OCI-LY7 (cell line): ENCODE measurements at regions not wholly inside any gene's neighbourhood (a gene's known extent, or its start where the extent isn't known, plus 50 kb on each side); places are given as distances from the start of the nearest gene placed in this dataset.

Experiments
- BruUV-seq: library from RNA; stranded (reverse); fragments of 400-500 nt; replicated peaks from 2 replicates; lab custom pipeline; 2021; lab: Mats Ljungman, UMichigan
- CTCF ChIA-PET: fragments of 300-600 bp; sonication (Branson Sonifier 250); formaldehyde crosslinking; loops from one replicate; lab custom pipeline; 2022; ENCODE audit warnings: antibody characterized with exemption; ENCODE audit not compliant: unreplicated experiment; lab: Charles Lee
- POLR2A ChIA-PET: fragments of 300-600 bp; sonication (Branson Sonifier 250); formaldehyde crosslinking; loops from one replicate; lab custom pipeline; 2022; ENCODE audit warnings: antibody characterized with exemption; lab: Charles Lee
- DNase-seq: peaks from one replicate; pipeline ENCODE4 v3.0.0-alpha.2; 2015; ENCODE audit warnings: low spot score
- H2AFZ ChIP-seq: fragments of 200-600 bp; sonication (generic), shearing (Covaris generic); 2 replicates; pipeline ENCODE4 v1.6.1; 2014; ENCODE audit warnings: mild to moderate bottlenecking, antibody characterized with exemption, low read length, moderate library complexity
- H3K27ac ChIP-seq: fragments of 200-600 bp; sonication (generic); 2 replicates; pipeline ENCODE4 v1.5.1; 2014; ENCODE audit warnings: mixed run types, low read depth, mild to moderate bottlenecking, moderate library complexity, low read length, inconsistent platforms; ENCODE audit not compliant: poor library complexity, severe bottlenecking
- H3K36me3 ChIP-seq: fragments of 200-600 bp; sonication (generic); 2 replicates; pipeline ENCODE4 v1.6.1; 2014; ENCODE audit warnings: mild to moderate bottlenecking, antibody characterized with exemption, low read length, moderate library complexity, mixed read lengths; ENCODE audit not compliant: insufficient read depth
- H3K4me1 ChIP-seq: fragments of 200-600 bp; sonication (generic); 2 replicates; pipeline ENCODE4 v1.5.1; 2014; ENCODE audit warnings: mild to moderate bottlenecking, low read length; ENCODE audit not compliant: insufficient read depth, poor library complexity, severe bottlenecking
- H3K4me2 ChIP-seq: fragments of 200-600 bp; sonication (generic); 2 replicates; pipeline ENCODE4 v1.6.1; 2014; ENCODE audit warnings: mild to moderate bottlenecking, low read length
- H3K4me3 ChIP-seq: fragments of 200-600 bp; sonication (generic); 2 replicates; pipeline ENCODE4 v1.5.1; 2014; ENCODE audit warnings: mild to moderate bottlenecking, low read depth, low read length; ENCODE audit not compliant: poor library complexity, severe bottlenecking
- H3K79me2 ChIP-seq: fragments of 200-600 bp; sonication (generic); 2 replicates; pipeline ENCODE4 v1.6.1; 2016; ENCODE audit warnings: low read depth, mild to moderate bottlenecking, low read length, moderate library complexity, mixed read lengths; ENCODE audit not compliant: insufficient read depth
- H3K9me2 ChIP-seq: fragments of 200-600 bp; sonication (generic); 2 replicates; pipeline ENCODE4 v1.6.1; 2016; ENCODE audit warnings: mild to moderate bottlenecking, low read length, mixed read lengths; ENCODE audit not compliant: insufficient read depth
- H3K9me3 ChIP-seq: fragments of 200-600 bp; sonication (generic); 2 replicates; pipeline ENCODE4 v1.6.1; 2014; ENCODE audit warnings: mild to moderate bottlenecking, mixed run types, low read length, mixed read lengths
- H4K20me1 ChIP-seq: fragments of 200-600 bp; sonication (generic); 2 replicates; pipeline ENCODE4 v1.6.1; 2014; ENCODE audit warnings: mild to moderate bottlenecking, antibody characterized with exemption, low read length, moderate library complexity, mixed read lengths; ENCODE audit not compliant: insufficient read depth
- EZH2phosphoT487 ChIP-seq: fragments of 200-600 bp; sonication (generic); IDR thresholded peaks from 2 replicates; pipeline ENCODE4 v1.6.1; 2018; ENCODE audit warnings: low read depth, borderline replicate concordance, mild to moderate bottlenecking, mixed run types, antibody characterized with exemption, low read length, moderate library complexity, mixed read lengths
- intact Hi-C: fragments of 100-400 bp; cut with micrococcal nuclease; formaldehyde crosslinking; loops from one replicate; pipeline ENCODE4 v1.10.0; 2022; ENCODE audit not compliant: unreplicated experiment
- TF ChIP-seq, protein P1 (sequence below): fragments of 200-600 bp; sonication (generic); conservative IDR thresholded peaks from 2 replicates; pipeline ENCODE4 v1.5.1; 2014; ENCODE audit warnings: mild to moderate bottlenecking, antibody characterized with exemption, low read length, moderate library complexity, mixed read lengths

DNA sequence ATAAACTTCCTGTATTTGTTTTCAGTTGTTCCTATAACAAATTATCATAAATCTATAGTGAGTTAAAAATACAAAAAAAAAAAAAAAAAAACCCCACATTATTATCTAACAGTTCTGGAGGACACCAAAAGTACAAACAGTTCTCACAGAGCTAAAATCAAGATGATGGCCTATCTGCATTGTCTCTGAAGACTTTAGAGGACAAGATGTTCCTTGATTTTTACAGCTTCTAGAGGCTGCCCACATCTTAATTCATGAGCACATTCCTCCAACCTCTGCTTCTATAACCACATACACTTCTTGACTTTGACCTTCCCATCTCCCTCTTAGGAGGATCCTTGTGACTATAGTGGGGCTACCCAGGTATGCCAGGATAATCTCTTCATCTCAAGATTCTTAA lies 806.1 kb downstream of the LTN1 start:
- no peak overlapping the region for H2AFZ ChIP-seq
- H4K20me1 ChIP-seq: no peaks in the 10 kb centered on the region
- intact Hi-C loops: no loop called here
- TF ChIP-seq, protein P1, sequence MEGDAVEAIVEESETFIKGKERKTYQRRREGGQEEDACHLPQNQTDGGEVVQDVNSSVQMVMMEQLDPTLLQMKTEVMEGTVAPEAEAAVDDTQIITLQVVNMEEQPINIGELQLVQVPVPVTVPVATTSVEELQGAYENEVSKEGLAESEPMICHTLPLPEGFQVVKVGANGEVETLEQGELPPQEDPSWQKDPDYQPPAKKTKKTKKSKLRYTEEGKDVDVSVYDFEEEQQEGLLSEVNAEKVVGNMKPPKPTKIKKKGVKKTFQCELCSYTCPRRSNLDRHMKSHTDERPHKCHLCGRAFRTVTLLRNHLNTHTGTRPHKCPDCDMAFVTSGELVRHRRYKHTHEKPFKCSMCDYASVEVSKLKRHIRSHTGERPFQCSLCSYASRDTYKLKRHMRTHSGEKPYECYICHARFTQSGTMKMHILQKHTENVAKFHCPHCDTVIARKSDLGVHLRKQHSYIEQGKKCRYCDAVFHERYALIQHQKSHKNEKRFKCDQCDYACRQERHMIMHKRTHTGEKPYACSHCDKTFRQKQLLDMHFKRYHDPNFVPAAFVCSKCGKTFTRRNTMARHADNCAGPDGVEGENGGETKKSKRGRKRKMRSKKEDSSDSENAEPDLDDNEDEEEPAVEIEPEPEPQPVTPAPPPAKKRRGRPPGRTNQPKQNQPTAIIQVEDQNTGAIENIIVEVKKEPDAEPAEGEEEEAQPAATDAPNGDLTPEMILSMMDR: no peak
- TF ChIP-seq EZH2phosphoT487: no peak
- H3K4me2 ChIP-seq: no peak overlapping the region
- H3K27ac ChIP-seq: no peak overlapping the region
- H3K36me3 ChIP-seq: no peaks in the 10 kb centered on the region
- no TSS peak for BruUV-seq
- H3K4me1 ChIP-seq: no peaks in the 10 kb centered on the region
- no peaks in the 10 kb centered on the region for H3K9me3 ChIP-seq
- H3K79me2 ChIP-seq: no peaks in the 10 kb centered on the region
- ChIA-PET POLR2A (interaction anchor here (1.1 kb wide), 1 partner anchor 9 kb away, joined by 3 read pairs; no protein-coding TSS in a partner anchor), CTCF (no interaction called here)
- no peaks in the 10 kb centered on the region for H3K9me2 ChIP-seq
- no peak overlapping the region for H3K4me3 ChIP-seq
- DNase-seq: no peak

DNA sequence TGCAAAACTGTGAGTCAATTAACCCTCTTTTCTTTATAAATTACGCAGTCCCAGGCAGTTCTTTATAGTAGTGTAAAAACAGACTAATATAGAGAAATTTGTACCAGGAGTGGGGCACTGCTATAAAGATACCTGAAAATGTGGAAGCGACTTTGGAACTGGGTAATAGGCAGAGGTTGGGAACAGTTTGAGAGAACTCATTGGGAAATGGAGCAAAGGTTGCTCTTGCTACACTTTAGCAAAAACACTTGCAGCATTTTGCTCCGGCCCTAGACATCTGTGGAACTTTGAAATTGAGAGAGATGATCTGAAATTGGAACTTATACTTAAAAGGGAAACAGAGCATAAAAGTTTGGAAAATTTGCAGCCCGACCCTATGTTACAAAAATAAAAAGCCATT lies 810.9 kb downstream of the LTN1 start:
- TF ChIP-seq EZH2phosphoT487: no peak
- TF ChIP-seq, protein P1: no peak

DNA sequence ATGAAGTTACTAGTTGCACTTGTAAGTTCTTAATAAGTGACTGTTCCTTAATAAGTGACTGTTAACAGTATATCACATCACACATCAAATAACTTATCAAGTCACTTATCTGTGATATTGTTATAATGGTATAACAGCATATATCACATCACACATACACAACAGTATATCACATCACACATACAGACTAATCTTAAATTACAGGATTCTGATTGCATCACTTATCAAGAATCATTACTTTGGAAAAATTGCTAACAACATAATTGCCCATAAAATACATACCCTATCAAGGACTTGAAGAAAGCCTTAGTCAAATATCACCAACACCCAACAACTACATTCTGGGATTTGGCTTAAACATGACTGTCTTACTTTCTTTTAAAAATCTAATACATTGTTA lies 813.5 kb downstream of the LTN1 start:
- Histone ChIP-seq H2AFZ (no peak overlapping the region), H3K4me2 (no peak overlapping the region), H3K27ac (no peak overlapping the region), H3K4me3 (no peak overlapping the region), H3K9me2 (no peaks in the 10 kb centered on the region), H3K36me3 (no peaks in the 10 kb centered on the region), H4K20me1 (no peaks in the 10 kb centered on the region), H3K4me1 (no peaks in the 10 kb centered on the region), H3K79me2 (no peaks in the 10 kb centered on the region), H3K9me3 (no peaks in the 10 kb centered on the region)
- ChIA-PET CTCF (no interaction called here), POLR2A (no interaction called here)
- intact Hi-C loops: no loop called here
- BruUV-seq: no TSS peak
- no peak for DNase-seq
- no peak for TF ChIP-seq EZH2phosphoT487
- TF ChIP-seq, protein P1: no peak

More for the DNA sequence above, 810.9 kb downstream of the LTN1 start:
- no TSS peak for BruUV-seq
- no peak overlapping the region for H3K27ac ChIP-seq
- no peaks in the 10 kb centered on the region for H3K9me3 ChIP-seq
- H3K4me3 ChIP-seq: no peak overlapping the region
- DNase-seq: no peak
- no peak overlapping the region for H2AFZ ChIP-seq
- POLR2A ChIA-PET: no interaction called here
- no peaks in the 10 kb centered on the region for H4K20me1 ChIP-seq
- CTCF ChIA-PET: no interaction called here
- no peaks in the 10 kb centered on the region for H3K9me2 ChIP-seq
- no peak overlapping the region for H3K4me2 ChIP-seq
- no peaks in the 10 kb centered on the region for H3K36me3 ChIP-seq
- no peaks in the 10 kb centered on the region for H3K4me1 ChIP-seq
- intact Hi-C loops: no loop called here
- H3K79me2 ChIP-seq: no peaks in the 10 kb centered on the region
